Fibroblast of the aortic adventitia (primary cell): ENCODE measurements at regions not wholly inside any gene's neighbourhood (a gene's known extent, or its start where the extent isn't known, plus 50 kb on each side); places are given as distances from the start of the nearest gene placed in this dataset.

ENCODE experiments used
- DNase-seq: peaks from one replicate; pipeline ENCODE4 v3.0.0-alpha.2; 2010; ENCODE audit warnings: low read depth
- H3K4me3 ChIP-seq: 2 replicates; pipeline ENCODE4 v1.5.1; 2011; ENCODE audit warnings: low read depth, mild to moderate bottlenecking, control low read depth, low read length, moderate library complexity
- TF ChIP-seq, protein P1 (sequence below): IDR thresholded peaks from 2 replicates; pipeline ENCODE4 v1.5.1; 2011; ENCODE audit warnings: mild to moderate bottlenecking, low read length, control low read depth, inconsistent platforms; ENCODE audit not compliant: insufficient read depth

DNA sequence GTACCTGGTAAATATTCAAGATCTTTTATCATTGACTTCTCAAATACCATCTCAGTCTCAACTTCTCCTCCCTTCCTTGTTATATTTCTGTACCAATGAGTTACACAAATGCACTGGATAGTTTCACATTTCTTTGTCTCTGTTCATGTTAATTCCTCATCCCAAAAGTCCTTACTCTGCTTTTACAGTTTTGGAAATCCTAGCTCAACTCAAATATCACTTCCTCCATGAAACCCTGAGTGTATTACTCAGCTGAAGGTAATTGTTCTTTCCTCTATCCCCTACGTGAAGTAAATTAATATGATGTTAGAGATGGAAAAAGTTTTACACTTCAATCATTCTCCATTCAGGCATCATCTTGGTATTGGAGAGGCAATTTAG is 241.5 kb downstream of the TLE4 start:
- H3K4me3 ChIP-seq = no peak overlapping the region

DNA sequence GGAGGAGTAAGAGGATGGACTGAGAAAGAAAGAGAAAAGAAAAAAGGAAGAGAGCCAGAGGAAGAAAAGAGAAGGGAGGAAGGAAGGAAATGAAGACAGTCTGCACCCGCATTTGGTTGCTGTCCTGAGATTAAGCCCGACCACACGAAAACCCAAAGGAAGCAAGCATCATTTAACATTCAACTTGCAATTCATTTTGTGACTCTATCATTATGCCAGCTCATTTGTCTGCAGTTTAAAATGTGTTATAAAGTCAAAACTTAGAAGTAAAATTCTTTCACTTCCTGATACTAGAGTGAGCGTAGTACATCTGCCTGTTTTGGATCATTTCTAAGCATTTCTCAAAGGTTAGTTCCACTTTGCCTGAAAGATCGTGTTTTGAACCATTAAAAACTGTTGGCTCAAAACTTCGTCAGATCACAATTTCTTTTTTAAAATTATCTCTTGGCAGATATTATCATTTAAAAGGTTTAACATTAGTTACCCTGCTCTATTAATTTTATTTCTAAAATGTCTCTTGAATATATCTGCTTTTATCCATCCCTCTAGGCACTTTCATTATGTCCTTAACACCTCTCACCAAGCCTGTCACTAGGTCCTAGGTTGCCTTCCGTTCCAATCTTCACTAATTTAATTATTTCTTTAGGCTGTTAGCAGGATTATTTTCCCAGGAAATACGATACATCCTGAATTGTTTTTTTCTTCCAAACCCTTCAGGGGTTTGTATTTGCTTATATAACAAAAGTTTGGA is 240.9 kb downstream of the TLE4 start:
- H3K4me3 ChIP-seq = no peak overlapping the region
- TF ChIP-seq, protein P1, sequence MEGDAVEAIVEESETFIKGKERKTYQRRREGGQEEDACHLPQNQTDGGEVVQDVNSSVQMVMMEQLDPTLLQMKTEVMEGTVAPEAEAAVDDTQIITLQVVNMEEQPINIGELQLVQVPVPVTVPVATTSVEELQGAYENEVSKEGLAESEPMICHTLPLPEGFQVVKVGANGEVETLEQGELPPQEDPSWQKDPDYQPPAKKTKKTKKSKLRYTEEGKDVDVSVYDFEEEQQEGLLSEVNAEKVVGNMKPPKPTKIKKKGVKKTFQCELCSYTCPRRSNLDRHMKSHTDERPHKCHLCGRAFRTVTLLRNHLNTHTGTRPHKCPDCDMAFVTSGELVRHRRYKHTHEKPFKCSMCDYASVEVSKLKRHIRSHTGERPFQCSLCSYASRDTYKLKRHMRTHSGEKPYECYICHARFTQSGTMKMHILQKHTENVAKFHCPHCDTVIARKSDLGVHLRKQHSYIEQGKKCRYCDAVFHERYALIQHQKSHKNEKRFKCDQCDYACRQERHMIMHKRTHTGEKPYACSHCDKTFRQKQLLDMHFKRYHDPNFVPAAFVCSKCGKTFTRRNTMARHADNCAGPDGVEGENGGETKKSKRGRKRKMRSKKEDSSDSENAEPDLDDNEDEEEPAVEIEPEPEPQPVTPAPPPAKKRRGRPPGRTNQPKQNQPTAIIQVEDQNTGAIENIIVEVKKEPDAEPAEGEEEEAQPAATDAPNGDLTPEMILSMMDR = no peak

More for the DNA sequence above, 241.5 kb downstream of the TLE4 start:
- TF ChIP-seq, protein P1 = no peak
- DNase-seq = peak; percentile 2

DNA sequence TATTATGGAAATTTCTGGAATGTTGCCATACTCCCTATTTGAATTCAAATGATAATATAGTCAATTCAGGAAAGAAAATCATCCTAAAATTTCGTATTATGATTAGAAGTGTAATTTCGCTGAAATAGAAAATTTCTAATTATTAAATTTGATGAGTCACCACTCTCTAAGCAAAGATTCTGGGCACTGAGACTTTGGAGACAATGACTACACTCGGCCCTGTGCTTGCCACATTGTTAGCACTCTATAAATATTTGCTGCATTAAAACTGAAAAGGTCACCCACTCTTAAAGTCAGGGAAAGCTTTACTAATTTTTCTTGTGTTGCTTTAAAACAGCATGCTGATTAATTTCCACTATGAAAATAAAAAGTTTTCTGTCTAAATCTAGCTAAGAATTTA is 240.3 kb downstream of the TLE4 start:
- TF ChIP-seq, protein P1 = no peak
- DNase-seq = peak; percentile 3
- no peak overlapping the region for H3K4me3 ChIP-seq

More for the DNA sequence above, 240.9 kb downstream of the TLE4 start:
- peak; percentile 3 for DNase-seq

DNA sequence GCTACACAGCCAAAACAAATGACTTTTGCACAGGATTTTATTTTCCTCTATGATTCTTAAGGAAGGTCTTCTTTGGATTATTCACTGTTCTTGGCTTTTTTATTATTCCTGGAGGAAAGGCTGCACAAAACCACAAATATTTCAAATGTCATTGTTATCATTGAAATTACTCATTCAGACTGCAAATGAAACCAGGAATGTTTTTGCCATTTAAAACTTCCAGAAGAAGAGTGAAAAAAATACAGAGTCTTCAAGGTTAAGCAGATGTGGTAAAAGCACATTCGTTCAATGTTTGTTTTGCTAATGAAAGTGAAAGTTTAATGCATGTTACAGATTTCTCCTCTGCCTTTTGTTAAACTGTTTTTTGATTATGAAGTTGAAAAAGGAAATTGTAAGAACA is 238.2 kb downstream of the TLE4 start:
- TF ChIP-seq, protein P1 = no peak
- peak; percentile 90 for DNase-seq
- no peak overlapping the region for H3K4me3 ChIP-seq

DNA sequence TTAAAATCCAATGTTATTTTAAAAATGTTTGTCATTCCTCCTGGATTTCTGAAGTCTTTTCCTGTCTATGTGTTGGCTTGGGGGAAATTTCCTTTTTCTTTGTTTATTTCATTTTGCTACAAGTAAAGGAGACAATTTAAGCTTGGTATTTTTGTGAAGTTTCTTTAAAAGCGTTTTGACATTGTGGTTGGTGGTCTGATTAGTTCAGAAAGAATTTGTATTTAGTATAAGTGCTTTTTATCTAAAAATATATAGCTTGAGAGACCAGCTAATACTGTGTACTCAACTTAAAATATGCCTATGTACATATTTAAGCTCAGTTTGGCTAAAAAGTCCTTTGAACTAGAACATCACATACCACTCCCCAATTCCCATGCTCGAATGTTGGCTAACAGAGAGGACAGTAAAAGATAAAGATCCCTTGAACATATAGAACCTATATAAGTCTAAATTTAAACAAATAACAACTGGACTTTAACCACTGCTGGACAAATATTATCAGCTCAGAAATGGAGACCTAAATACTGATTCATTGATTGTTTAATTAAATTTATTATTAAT is 237.6 kb downstream of the TLE4 start:
- no peak overlapping the region for H3K4me3 ChIP-seq
- peak; percentile 2 for DNase-seq

DNA sequence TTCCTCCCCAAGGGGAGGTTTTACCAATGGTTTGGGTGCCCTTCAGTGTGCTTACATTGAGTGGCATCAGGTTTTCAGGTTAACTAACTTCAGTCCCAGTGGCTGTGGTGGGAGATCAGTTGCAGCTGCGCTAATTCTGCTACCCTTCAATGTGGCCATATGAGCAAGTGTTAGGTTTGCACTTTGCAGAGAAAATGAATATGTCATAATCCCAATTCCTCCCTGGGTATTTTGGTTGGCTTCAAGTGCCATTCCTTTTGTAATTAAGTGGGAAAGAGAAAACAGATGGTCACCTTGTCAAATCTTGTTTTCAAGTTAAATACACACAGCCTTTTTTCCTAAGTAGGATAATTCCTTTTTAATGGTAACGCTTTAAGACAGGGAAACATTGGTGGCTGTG is 236.2 kb downstream of the TLE4 start:
- DNase-seq = peak; percentile 12
- TF ChIP-seq, protein P1 = no peak
- H3K4me3 ChIP-seq = no peak overlapping the region

More for the DNA sequence above, 237.6 kb downstream of the TLE4 start:
- TF ChIP-seq, protein P1 = no peak
